ENCODE measurements at regions not wholly inside any gene's neighbourhood (a gene's known extent, or its start where the extent isn't known, plus 50 kb on each side); places are given as distances from the start of the nearest gene placed in this dataset.

- H3K36me3 ChIP-seq (replicated peaks in 1 of 2; ENCODE audit: control extremely low read depth in 1 of 2, control insufficient read depth in 1 of 2, extremely low read depth in 1 of 2, insufficient read depth in 2 of 2, low read length in 1 of 2): no peaks in the 10 kb centered on the region
- no peaks in the 10 kb centered on the region for H4K20me1 ChIP-seq (ENCODE audit: control insufficient read depth, insufficient read depth, low read length, poor library complexity, severe bottlenecking)
- Mint-ChIP-seq H3K4me3 (no peak overlapping the region), H3K9me3 (ENCODE audit: insufficient read depth) (no peaks in the 10 kb centered on the region), H3K27ac (no peak overlapping the region), H3K27me3 (peaks cover 14% of the 10 kb centered on the region), H3K4me1 (peaks cover 6% of the 10 kb centered on the region)
- intact Hi-C loops (cut with micrococcal nuclease): no loop called here
- POLR2A ChIA-PET: no interaction called here
- H3K27me3 ChIP-seq (replicated peaks in 1 of 4; ENCODE audit: control extremely low read depth in 1 of 4, control insufficient read depth in 3 of 4, insufficient read depth in 4 of 4, low read length in 3 of 4): no peaks in the 10 kb centered on the region
- DNase-seq (no peak), ATAC-seq (ENCODE audit: low read depth) (no peak)
- no peak overlapping the region for H3K4me2 ChIP-seq (replicated peaks; ENCODE audit: low read depth, low read length, poor library complexity, severe bottlenecking)
- no peak overlapping the region for H3K27ac ChIP-seq (ENCODE audit: low read length in 2 of 2)
- no peaks in the 10 kb centered on the region for H3K9me3 ChIP-seq (ENCODE audit: control extremely low read depth in 1 of 3, control insufficient read depth in 2 of 3, insufficient read depth in 1 of 3, low read length in 2 of 3)
- H3K9ac ChIP-seq (ENCODE audit: low read length): no peak overlapping the region
- CTCF ChIA-PET: no interaction called here
- 74% methylated on average over 3 of the region's 7 CpGs for WGBS (ENCODE audit: insufficient coverage)
- H3K4me1 ChIP-seq (ENCODE audit: control insufficient read depth in 2 of 2, insufficient read depth in 2 of 2, low read length in 2 of 2): peaks cover 0 to 16% of the 10 kb centered on the region in 2 donors
- H3K4me3 ChIP-seq (ENCODE audit: control extremely low read depth in 1 of 5, extremely low read depth in 1 of 5, insufficient read depth in 1 of 5, low read depth in 2 of 5, low read length in 4 of 5): no peak overlapping the region
- H2AFZ ChIP-seq (ENCODE audit: insufficient read depth, low read depth, low read length, poor library complexity, severe bottlenecking): no peak overlapping the region
- H3K79me2 ChIP-seq (ENCODE audit: control insufficient read depth, insufficient read depth, low read length): no peaks in the 10 kb centered on the region
- TF ChIP-seq EZH2 (IDR thresholded peaks at IDR 0.05; ENCODE audit: borderline replicate concordance, insufficient read depth, low read depth, low read length, poor library complexity, severe bottlenecking): no peak
- TF ChIP-seq CTCF (IDR thresholded peaks at IDR 0.05): no peak
These were observed 191.3 kb upstream of the ADARB2 start for GRCh38 chr10:1928606-1929005.

- Histone ChIP-seq H3K9ac (ENCODE audit: low read length) (no peak overlapping the region), H3K4me2 (replicated peaks; ENCODE audit: low read depth, low read length, poor library complexity, severe bottlenecking) (no peak overlapping the region), H3K4me1 (ENCODE audit: control insufficient read depth in 2 of 2, insufficient read depth in 2 of 2, low read length in 2 of 2) (peaks cover 0 to 9% of the 10 kb centered on the region in 2 donors), H3K36me3 (replicated peaks in 1 of 2; ENCODE audit: control extremely low read depth in 1 of 2, control insufficient read depth in 1 of 2, extremely low read depth in 1 of 2, insufficient read depth in 2 of 2, low read length in 1 of 2) (no peaks in the 10 kb centered on the region), H3K4me3 (ENCODE audit: control extremely low read depth in 1 of 5, extremely low read depth in 1 of 5, insufficient read depth in 1 of 5, low read depth in 2 of 5, low read length in 4 of 5) (no peak overlapping the region), H3K9me3 (ENCODE audit: control extremely low read depth in 1 of 3, control insufficient read depth in 2 of 3, insufficient read depth in 1 of 3, low read length in 2 of 3) (no peaks in the 10 kb centered on the region), H2AFZ (ENCODE audit: insufficient read depth, low read depth, low read length, poor library complexity, severe bottlenecking) (no peak overlapping the region), H3K27ac (ENCODE audit: low read length in 2 of 2) (no peak overlapping the region), H4K20me1 (ENCODE audit: control insufficient read depth, insufficient read depth, low read length, poor library complexity, severe bottlenecking) (no peaks in the 10 kb centered on the region), H3K79me2 (ENCODE audit: control insufficient read depth, insufficient read depth, low read length) (no peaks in the 10 kb centered on the region), H3K27me3 (replicated peaks in 1 of 4; ENCODE audit: control extremely low read depth in 1 of 4, control insufficient read depth in 3 of 4, insufficient read depth in 4 of 4, low read length in 3 of 4) (no peaks in the 10 kb centered on the region)
- Mint-ChIP-seq H3K27ac (no peak overlapping the region), H3K4me1 (no peaks in the 10 kb centered on the region), H3K4me3 (no peak overlapping the region), H3K9me3 (ENCODE audit: insufficient read depth) (no peaks in the 10 kb centered on the region), H3K27me3 (peaks cover 14% of the 10 kb centered on the region)
- WGBS (ENCODE audit: insufficient coverage): 90% methylated on average over 7 of the region's 12 CpGs
- DNase-seq (no peak), ATAC-seq (ENCODE audit: low read depth) (no peak)
- intact Hi-C loops (cut with micrococcal nuclease): no loop called here
- CTCF ChIA-PET: interaction anchor here (1.7 kb wide), 1 partner anchor 502 kb away, joined by 3 read pairs; no protein-coding TSS in a partner anchor
- POLR2A ChIA-PET: no interaction called here
- TF ChIP-seq EZH2 (IDR thresholded peaks at IDR 0.05; ENCODE audit: borderline replicate concordance, insufficient read depth, low read depth, low read length, poor library complexity, severe bottlenecking) (no peak), CTCF (IDR thresholded peaks at IDR 0.05) (no peak)
These were observed 186.7 kb upstream of the ADARB2 start for GRCh38 chr10:1923998-1924397.

All from B cell (primary cell).